CMK (cell line): ENCODE measurements at regions not wholly inside any gene's neighbourhood (a gene's known extent, or its start where the extent isn't known, plus 50 kb on each side); places are given as distances from the start of the nearest gene placed in this dataset.
A peak's percentile ranks its signal among the peaks of the same experiment; 100 is the strongest.

Experiments
- DNase-seq: peaks from one replicate; pipeline ENCODE4 v3.0.0-alpha.2; 2010; ENCODE audit warnings: low read depth

- no peak for DNase-seq
Observed at GRCh38 chr7:106196460-106197021, 84.4 kb upstream of the SYPL1 start.

GRCh38 chr7:106193661-106194060 lies 81.5 kb upstream of the SYPL1 start:
- no peak for DNase-seq

- no peak for DNase-seq
Observed at GRCh38 chr7:106190589-106191330, 78.6 kb upstream of the SYPL1 start.

- DNase-seq = no peak
Observed at GRCh38 chr7:106187613-106188350, 75.7 kb upstream of the SYPL1 start.

GRCh38 chr7:106185719-106186118 lies 73.6 kb upstream of the SYPL1 start:
- DNase-seq = no peak

- no peak for DNase-seq
Observed at GRCh38 chr7:106183952-106184351, 71.8 kb upstream of the SYPL1 start.

GRCh38 chr7:106182904-106183303 lies 70.8 kb upstream of the SYPL1 start:
- no peak for DNase-seq

GRCh38 chr7:106181658-106182265 lies 69.7 kb upstream of the SYPL1 start:
- no peak for DNase-seq

- DNase-seq = no peak
Observed at GRCh38 chr7:106180721-106181120, 68.6 kb upstream of the SYPL1 start.

- no peak for DNase-seq
Observed at GRCh38 chr7:106179256-106179655, 67.1 kb upstream of the SYPL1 start.

GRCh38 chr7:106178593-106179134 lies 66.6 kb upstream of the SYPL1 start:
- no peak for DNase-seq

GRCh38 chr7:106177738-106178592 lies 65.9 kb upstream of the SYPL1 start:
- no peak for DNase-seq

GRCh38 chr7:106177300-106177690 lies 65.2 kb upstream of the SYPL1 start:
- DNase-seq = no peak

GRCh38 chr7:106176414-106177299 lies 64.5 kb upstream of the SYPL1 start:
- DNase-seq = peak; percentile 22

GRCh38 chr7:106175507-106175906 lies 63.4 kb upstream of the SYPL1 start:
- DNase-seq = no peak

GRCh38 chr7:106170651-106171050 lies 58.5 kb upstream of the SYPL1 start:
- DNase-seq = no peak

GRCh38 chr7:106169821-106170610 lies 57.9 kb upstream of the SYPL1 start:
- DNase-seq = no peak

GRCh38 chr7:106167439-106168136 lies 55.5 kb upstream of the SYPL1 start:
- no peak for DNase-seq
